CD14-positive monocyte (primary cell): ENCODE measurements at regions not wholly inside any gene's neighbourhood (a gene's known extent, or its start where the extent isn't known, plus 50 kb on each side); places are given as distances from the start of the nearest gene placed in this dataset.

Source experiments
- DNase-seq, 3 donors: peaks; one replicate each; pipeline ENCODE4 v3.0.0-alpha.2; 2011 to 2022
- H2AFZ ChIP-seq: 2 replicates; pipeline ENCODE4 v1.6.0; 2012; ENCODE audit warnings: mild to moderate bottlenecking, low read depth, low read length, inconsistent platforms; ENCODE audit not compliant: insufficient read depth, poor library complexity, severe bottlenecking
- H3K27ac ChIP-seq, 2 donors: 1 replicate in 1 of 2; 2 replicates in 1 of 2; pipeline ENCODE4 v1.5.1; 2012 to 2013; ENCODE audit warnings: low read length in 2 of 2, control low read depth in 1 of 2, inconsistent platforms in 1 of 2, low read depth in 1 of 2, mild to moderate bottlenecking in 1 of 2
- H3K27me3 ChIP-seq, 2 donors: one replicate each; pipeline versions ENCODE4 v1.6.0 to v1.6.1; 2011 to 2013; ENCODE audit warnings: low read length in 2 of 2; ENCODE audit not compliant: control insufficient read depth in 2 of 2, insufficient read depth in 2 of 2
- H3K36me3 ChIP-seq, 2 donors: replicated peaks in 1 of 2; 1 replicate in 1 of 2; 2 replicates in 1 of 2; pipeline versions ENCODE4 v1.5.1 to v1.6.1; 2012 to 2013; ENCODE audit warnings: low read length in 2 of 2, control low read depth in 1 of 2, inconsistent platforms in 1 of 2, mild to moderate bottlenecking in 1 of 2; ENCODE audit not compliant: insufficient read depth in 2 of 2, control insufficient read depth in 1 of 2
- H3K4me1 ChIP-seq, 2 donors: 1 replicate in 1 of 2; 2 replicates in 1 of 2; pipeline versions ENCODE4 v1.5.1 to v1.6.1; 2012 to 2013; ENCODE audit warnings: low read length in 2 of 2, control low read depth in 1 of 2, inconsistent platforms in 1 of 2, mild to moderate bottlenecking in 1 of 2, moderate library complexity in 1 of 2; ENCODE audit not compliant: insufficient read depth in 2 of 2, control insufficient read depth in 1 of 2
- H3K4me2 ChIP-seq: replicated peaks from 2 replicates; pipeline ENCODE3; 2012; ENCODE audit warnings: low read length, moderate library complexity, mild to moderate bottlenecking; ENCODE audit not compliant: poor library complexity, severe bottlenecking; ENCODE audit errors: extremely low read depth
- H3K4me3 ChIP-seq, 3 experiments: fragments of 200-600 bp in 1 of 3; sonication (generic) in 1 of 3; replicated peaks in 1 of 3; 1 replicate in 2 of 3; 2 replicates in 1 of 3; pipeline ENCODE4 v1.5.1; 2011 to 2013; ENCODE audit warnings: low read length in 3 of 3, mild to moderate bottlenecking in 3 of 3, control low read depth in 2 of 3, low read depth in 2 of 3, inconsistent platforms in 1 of 3, moderate library complexity in 1 of 3
- H3K79me2 ChIP-seq: 2 replicates; pipeline ENCODE4 v1.6.0; 2012; ENCODE audit warnings: mild to moderate bottlenecking, control low read depth, inconsistent platforms, low read length, moderate library complexity; ENCODE audit not compliant: insufficient read depth
- H3K9ac ChIP-seq: 2 replicates; pipeline ENCODE4 v1.6.0; 2017; ENCODE audit warnings: low read length, mild to moderate bottlenecking; ENCODE audit not compliant: insufficient read depth, poor library complexity, severe bottlenecking
- H3K9me3 ChIP-seq, 2 donors: replicated peaks in 1 of 2; 1 replicate in 1 of 2; 2 replicates in 1 of 2; pipeline versions ENCODE4 v1.5.1 to v1.6.1; 2012 to 2013; ENCODE audit warnings: low read length in 2 of 2, control low read depth in 1 of 2; ENCODE audit not compliant: control insufficient read depth in 1 of 2, insufficient read depth in 1 of 2
- H4K20me1 ChIP-seq: 2 replicates; pipeline ENCODE4 v1.6.0; 2012; ENCODE audit warnings: mild to moderate bottlenecking, low read length, control low read depth, moderate library complexity; ENCODE audit not compliant: insufficient read depth
- H3K27ac Mint-ChIP-seq, 7 donors: one replicate each; pipeline ENCODE4 v1.8.0; 2020; ENCODE audit warnings: mild to moderate bottlenecking in 7 of 7, mixed read lengths in 7 of 7, moderate library complexity in 6 of 7, inconsistent platforms in 2 of 7
- H3K27me3 Mint-ChIP-seq, 3 donors: one replicate each; pipeline ENCODE4 v1.8.0; 2021 to 2022; ENCODE audit warnings: low read depth in 3 of 3, mild to moderate bottlenecking in 3 of 3, mixed read lengths in 3 of 3, moderate library complexity in 3 of 3, inconsistent platforms in 1 of 3
- H3K36me3 Mint-ChIP-seq, 2 donors: one replicate each; pipeline ENCODE4 v1.8.0; 2020; ENCODE audit warnings: mixed read lengths in 2 of 2, inconsistent platforms in 1 of 2, mild to moderate bottlenecking in 1 of 2
- H3K4me1 Mint-ChIP-seq: one replicate; pipeline ENCODE4 v1.8.0; 2020; ENCODE audit warnings: mild to moderate bottlenecking, mixed read lengths
- H3K4me3 Mint-ChIP-seq, 2 donors: one replicate each; pipeline ENCODE4 v1.8.0; 2020; ENCODE audit warnings: mild to moderate bottlenecking in 2 of 2, mixed read lengths in 2 of 2, moderate library complexity in 1 of 2
- H3K9me3 Mint-ChIP-seq, 7 donors: one replicate each; pipeline ENCODE4 v1.8.0; 2020 to 2022; ENCODE audit warnings: mixed read lengths in 7 of 7, mild to moderate bottlenecking in 6 of 7, moderate library complexity in 6 of 7, inconsistent platforms in 2 of 7
- CTCF ChIP-seq: fragments of 200-600 bp; IDR thresholded peaks from one replicate; pipeline ENCODE4 v1.8.0; 2022; ENCODE audit warnings: antibody characterized with exemption, mild to moderate bottlenecking
- WGBS: methylation state at CpG from one replicate; pipeline ENCODE4 v1.1.5; 2013; ENCODE audit warnings: missing lambda C conversion rate; ENCODE audit not compliant: insufficient coverage; 5-methylcytosine and 5-hydroxymethylcytosine counted together
- intact Hi-C, 2 donors: fragments of 100-400 bp; cut with micrococcal nuclease; formaldehyde crosslinking; loops; one replicate each; pipeline versions ENCODE4 v1.15.0 to v1.15.1; 2023

- Mint-ChIP-seq H3K27me3 (peaks cover 0 to 2% (median 0%) of the 10 kb centered on the region in 3 donors), H3K36me3 (no peaks in the 10 kb centered on the region), H3K4me3 (no peak overlapping the region), H3K4me1 (no peaks in the 10 kb centered on the region), H3K27ac (no peak overlapping the region), H3K9me3 (peaks cover 0 to 4% (median 0%) of the 10 kb centered on the region in 7 donors)
- intact Hi-C loops, result no loop called here
- Histone ChIP-seq H3K4me2 (no peak overlapping the region), H3K79me2 (no peaks in the 10 kb centered on the region), H3K4me3 (no peak overlapping the region), H3K27me3 (no peaks in the 10 kb centered on the region), H3K36me3 (no peaks in the 10 kb centered on the region), H3K27ac (no peak overlapping the region), H3K9me3 (no peaks in the 10 kb centered on the region), H3K9ac (no peak overlapping the region), H3K4me1 (no peaks in the 10 kb centered on the region), H4K20me1 (no peaks in the 10 kb centered on the region), H2AFZ (no peak overlapping the region)
- TF ChIP-seq CTCF, result no peak
- WGBS, result 86% methylated on average over 2 of the region's 3 CpGs
- no peak for DNase-seq
Measured at GRCh38 chr16:59252317-59252716, 518.2 kb upstream of the GOT2 start.

GRCh38 chr16:59249011-59249410 lies 514.9 kb upstream of the GOT2 start:
- H3K27ac Mint-ChIP-seq, result peak overlapping the region in 1 of 7 donors; percentile 61
- Histone ChIP-seq H3K27me3 (no peaks in the 10 kb centered on the region), H3K4me1 (no peaks in the 10 kb centered on the region), H3K27ac (no peak overlapping the region), H4K20me1 (no peaks in the 10 kb centered on the region), H3K9ac (no peak overlapping the region), H3K79me2 (no peaks in the 10 kb centered on the region), H2AFZ (no peak overlapping the region), H3K4me3 (no peak overlapping the region), H3K36me3 (no peaks in the 10 kb centered on the region), H3K4me2 (no peak overlapping the region), H3K9me3 (no peaks in the 10 kb centered on the region)
- no peak for DNase-seq
- 68% methylated on average over 4 of the region's 4 CpGs for WGBS
- no peaks in the 10 kb centered on the region for H3K4me1 Mint-ChIP-seq
- intact Hi-C loops, result no loop called here
- H3K27me3 Mint-ChIP-seq, result peaks cover 0 to 4% (median 2%) of the 10 kb centered on the region in 3 donors
- peaks cover 0 to 3% (median 0%) of the 10 kb centered on the region in 7 donors for H3K9me3 Mint-ChIP-seq
- TF ChIP-seq CTCF, result no peak
- H3K36me3 Mint-ChIP-seq, result no peaks in the 10 kb centered on the region
- H3K4me3 Mint-ChIP-seq, result no peak overlapping the region
